MM.1S (cell line): ENCODE measurements at regions not wholly inside any gene's neighbourhood (a gene's known extent, or its start where the extent isn't known, plus 50 kb on each side); places are given as distances from the start of the nearest gene placed in this dataset.

Source experiments
- EZH2 ChIP-seq: fragments of 300-600 bp; sonication (generic); optimal IDR thresholded peaks from 2 replicates; pipeline ENCODE3; 2017; ENCODE audit warnings: low read depth, mild to moderate bottlenecking, antibody characterized with exemption, low read length, mixed read lengths
- EZH2phosphoT487 ChIP-seq: fragments of 300-600 bp; sonication (generic); IDR thresholded peaks from 2 replicates; pipeline ENCODE4 v1.6.1; 2018; ENCODE audit warnings: antibody characterized with exemption, low read length
- TF ChIP-seq, protein P1 (sequence below): fragments of 300-600 bp; sonication (generic); IDR thresholded peaks from 2 replicates; pipeline ENCODE4 v1.5.1; 2016; ENCODE audit warnings: antibody characterized with exemption, low read length, mixed read lengths

DNA sequence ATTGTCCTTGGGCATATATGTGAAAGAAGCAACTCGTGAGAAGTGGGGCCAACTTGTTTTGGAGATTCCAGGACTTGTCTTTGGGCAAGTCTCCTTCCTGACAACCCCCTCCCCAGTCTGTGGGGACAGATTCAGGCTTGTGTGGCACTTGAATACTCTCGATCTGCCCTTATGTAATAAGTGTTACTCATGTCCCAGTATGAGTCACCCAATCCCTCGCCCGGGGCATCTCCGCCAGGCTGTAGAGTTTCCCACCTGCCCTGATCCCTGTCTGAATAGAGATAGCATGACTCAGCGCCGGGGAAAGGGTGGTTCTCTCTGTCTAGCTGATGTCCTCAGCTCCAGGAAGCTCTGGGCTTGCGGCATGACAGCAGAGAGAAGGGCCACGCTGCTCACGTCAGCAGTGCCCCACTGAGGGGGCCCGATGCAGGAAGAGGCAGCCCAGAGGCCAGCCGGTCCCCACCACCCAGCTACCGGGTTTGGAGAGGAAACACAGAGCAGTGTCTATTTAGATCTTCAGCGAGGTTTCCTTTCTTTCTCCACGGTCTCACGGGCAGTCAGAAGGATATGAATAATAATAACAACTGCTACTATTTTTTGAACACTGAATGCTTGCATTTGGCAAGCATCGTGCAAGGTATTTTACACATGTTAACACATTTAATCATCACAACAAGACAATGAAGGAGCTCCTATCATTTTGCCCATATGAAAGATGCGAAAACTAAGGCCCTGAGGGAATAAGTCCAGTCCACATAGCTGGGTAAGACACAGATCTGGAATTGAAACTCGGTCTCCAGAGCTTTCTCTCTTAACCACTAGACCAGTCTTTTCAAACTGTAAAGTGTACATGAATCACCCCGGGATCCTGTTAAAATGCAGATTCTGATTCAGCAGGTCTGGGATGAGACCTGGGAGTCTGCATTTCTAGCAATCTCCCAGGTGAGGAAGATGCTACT, 426.7 kb upstream of the MAF start:
- TF ChIP-seq, protein P1, sequence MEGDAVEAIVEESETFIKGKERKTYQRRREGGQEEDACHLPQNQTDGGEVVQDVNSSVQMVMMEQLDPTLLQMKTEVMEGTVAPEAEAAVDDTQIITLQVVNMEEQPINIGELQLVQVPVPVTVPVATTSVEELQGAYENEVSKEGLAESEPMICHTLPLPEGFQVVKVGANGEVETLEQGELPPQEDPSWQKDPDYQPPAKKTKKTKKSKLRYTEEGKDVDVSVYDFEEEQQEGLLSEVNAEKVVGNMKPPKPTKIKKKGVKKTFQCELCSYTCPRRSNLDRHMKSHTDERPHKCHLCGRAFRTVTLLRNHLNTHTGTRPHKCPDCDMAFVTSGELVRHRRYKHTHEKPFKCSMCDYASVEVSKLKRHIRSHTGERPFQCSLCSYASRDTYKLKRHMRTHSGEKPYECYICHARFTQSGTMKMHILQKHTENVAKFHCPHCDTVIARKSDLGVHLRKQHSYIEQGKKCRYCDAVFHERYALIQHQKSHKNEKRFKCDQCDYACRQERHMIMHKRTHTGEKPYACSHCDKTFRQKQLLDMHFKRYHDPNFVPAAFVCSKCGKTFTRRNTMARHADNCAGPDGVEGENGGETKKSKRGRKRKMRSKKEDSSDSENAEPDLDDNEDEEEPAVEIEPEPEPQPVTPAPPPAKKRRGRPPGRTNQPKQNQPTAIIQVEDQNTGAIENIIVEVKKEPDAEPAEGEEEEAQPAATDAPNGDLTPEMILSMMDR: no peak
- TF ChIP-seq EZH2 (no peak), EZH2phosphoT487 (no peak)
